ENCODE measurements at regions not wholly inside any gene's neighbourhood (a gene's known extent, or its start where the extent isn't known, plus 50 kb on each side); places are given as distances from the start of the nearest gene placed in this dataset.

DNA sequence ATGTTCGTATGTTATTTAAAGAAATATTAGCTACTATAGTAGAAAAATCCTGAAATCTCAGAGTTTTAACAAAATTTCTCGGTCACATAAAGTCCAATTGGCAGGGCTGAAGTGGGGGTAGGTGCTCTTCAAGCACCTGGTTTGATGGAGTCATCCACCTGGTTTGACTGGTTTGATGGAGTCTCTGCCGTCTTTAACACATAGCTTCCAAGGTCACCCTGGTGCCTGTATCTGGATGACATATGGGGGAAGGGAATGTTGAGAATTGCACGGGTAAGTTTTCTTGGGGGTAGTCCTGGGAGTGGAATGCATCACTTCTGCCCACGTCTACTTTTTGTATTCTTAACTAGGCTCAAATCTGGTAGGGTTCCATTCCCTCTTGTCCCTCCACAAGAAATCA lies 351.2 kb downstream of the SH3GL2 start:
- TF ChIP-seq, protein P1, sequence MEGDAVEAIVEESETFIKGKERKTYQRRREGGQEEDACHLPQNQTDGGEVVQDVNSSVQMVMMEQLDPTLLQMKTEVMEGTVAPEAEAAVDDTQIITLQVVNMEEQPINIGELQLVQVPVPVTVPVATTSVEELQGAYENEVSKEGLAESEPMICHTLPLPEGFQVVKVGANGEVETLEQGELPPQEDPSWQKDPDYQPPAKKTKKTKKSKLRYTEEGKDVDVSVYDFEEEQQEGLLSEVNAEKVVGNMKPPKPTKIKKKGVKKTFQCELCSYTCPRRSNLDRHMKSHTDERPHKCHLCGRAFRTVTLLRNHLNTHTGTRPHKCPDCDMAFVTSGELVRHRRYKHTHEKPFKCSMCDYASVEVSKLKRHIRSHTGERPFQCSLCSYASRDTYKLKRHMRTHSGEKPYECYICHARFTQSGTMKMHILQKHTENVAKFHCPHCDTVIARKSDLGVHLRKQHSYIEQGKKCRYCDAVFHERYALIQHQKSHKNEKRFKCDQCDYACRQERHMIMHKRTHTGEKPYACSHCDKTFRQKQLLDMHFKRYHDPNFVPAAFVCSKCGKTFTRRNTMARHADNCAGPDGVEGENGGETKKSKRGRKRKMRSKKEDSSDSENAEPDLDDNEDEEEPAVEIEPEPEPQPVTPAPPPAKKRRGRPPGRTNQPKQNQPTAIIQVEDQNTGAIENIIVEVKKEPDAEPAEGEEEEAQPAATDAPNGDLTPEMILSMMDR (IDR thresholded peaks at IDR 0.05; ENCODE audit: poor library complexity, severe bottlenecking), result no peak
- ATAC-seq (ENCODE audit: low read depth), result no peak
- no peaks in the 10 kb centered on the region for H3K36me3 ChIP-seq (ENCODE audit: low read depth)

DNA sequence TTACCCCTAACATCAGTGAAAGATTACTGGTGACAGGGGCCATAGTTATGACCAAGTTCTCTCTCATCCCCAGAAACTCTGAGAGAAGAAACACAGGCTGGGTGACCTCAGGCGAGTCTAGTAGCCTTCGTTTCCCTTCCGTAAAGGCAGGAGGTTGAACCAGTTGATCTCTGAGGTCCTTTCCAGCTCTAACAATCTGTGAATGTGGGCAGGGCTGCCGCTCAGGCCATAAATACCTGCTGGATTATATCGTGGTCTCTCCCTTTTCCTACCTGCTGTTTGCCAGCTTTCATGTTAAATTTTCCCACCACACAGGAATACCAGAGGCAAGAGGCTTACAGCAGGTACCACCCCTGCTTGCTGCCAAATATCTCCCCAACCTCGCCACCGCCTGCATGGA lies 357.5 kb downstream of the SH3GL2 start:
- ATAC-seq (ENCODE audit: low read depth), result no peak
- H3K4me1 ChIP-seq (ENCODE audit: insufficient read depth, poor library complexity, severe bottlenecking), result no peaks in the 10 kb centered on the region
- no peak overlapping the region for H3K4me3 ChIP-seq (ENCODE audit: severe bottlenecking)
- no peak overlapping the region for H3K27ac ChIP-seq (ENCODE audit: poor library complexity, severe bottlenecking)
- TF ChIP-seq, protein P1 (IDR thresholded peaks at IDR 0.05; ENCODE audit: poor library complexity, severe bottlenecking), result no peak
- no peaks in the 10 kb centered on the region for H3K9me3 ChIP-seq (ENCODE audit: severe bottlenecking)
- no peaks in the 10 kb centered on the region for H3K36me3 ChIP-seq (ENCODE audit: low read depth)
- H3K27me3 ChIP-seq (ENCODE audit: insufficient read depth, poor library complexity, severe bottlenecking), result no peaks in the 10 kb centered on the region
- DNase-seq (ENCODE audit: low spot score), result no peak

More for the DNA sequence above, 351.2 kb downstream of the SH3GL2 start:
- Histone ChIP-seq H3K27me3 (ENCODE audit: insufficient read depth, poor library complexity, severe bottlenecking) (peaks cover 4% of the 10 kb centered on the region), H3K9me3 (ENCODE audit: severe bottlenecking) (no peaks in the 10 kb centered on the region), H3K4me3 (ENCODE audit: severe bottlenecking) (no peak overlapping the region), H3K4me1 (ENCODE audit: insufficient read depth, poor library complexity, severe bottlenecking) (no peaks in the 10 kb centered on the region), H3K27ac (ENCODE audit: poor library complexity, severe bottlenecking) (no peak overlapping the region)
- no peak for DNase-seq (ENCODE audit: low spot score)

DNA sequence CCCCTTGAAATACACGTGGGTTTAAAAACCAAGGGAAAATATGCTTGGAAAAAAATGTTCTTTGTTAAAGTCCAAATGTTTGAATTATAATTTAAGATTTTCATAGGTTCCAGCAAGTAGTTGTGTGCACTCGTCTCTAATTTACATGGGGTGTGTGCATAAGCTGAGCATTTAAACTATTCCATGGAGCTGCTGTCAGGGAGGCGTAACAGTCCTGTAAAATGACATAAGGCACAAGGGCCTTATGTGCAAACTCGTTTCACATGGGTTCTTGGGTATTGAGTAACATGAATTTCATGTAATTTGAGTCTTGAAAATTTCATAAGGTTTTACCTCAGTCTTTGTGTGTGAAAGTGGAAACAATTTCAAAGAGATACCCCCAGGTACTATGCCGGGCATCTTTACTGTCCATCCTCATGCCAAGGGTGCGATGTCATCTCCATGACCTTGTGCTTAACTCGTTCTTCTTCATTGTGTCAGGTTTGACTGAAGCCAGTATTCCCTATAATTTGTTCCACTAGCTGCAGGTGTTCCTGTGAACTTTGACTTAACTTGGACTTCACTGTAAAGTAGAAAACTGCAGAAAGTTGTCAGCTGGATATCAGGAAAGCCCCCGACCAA lies 359.3 kb downstream of the SH3GL2 start:
- Histone ChIP-seq H3K4me1 (ENCODE audit: insufficient read depth, poor library complexity, severe bottlenecking) (no peaks in the 10 kb centered on the region), H3K27me3 (ENCODE audit: insufficient read depth, poor library complexity, severe bottlenecking) (no peaks in the 10 kb centered on the region), H3K9me3 (ENCODE audit: severe bottlenecking) (no peaks in the 10 kb centered on the region), H3K36me3 (ENCODE audit: low read depth) (no peaks in the 10 kb centered on the region), H3K4me3 (ENCODE audit: severe bottlenecking) (no peak overlapping the region), H3K27ac (ENCODE audit: poor library complexity, severe bottlenecking) (no peak overlapping the region)
- DNase-seq (ENCODE audit: low spot score) (no peak), ATAC-seq (ENCODE audit: low read depth) (no peak)
- TF ChIP-seq, protein P1 (IDR thresholded peaks at IDR 0.05; ENCODE audit: poor library complexity, severe bottlenecking), result no peak

DNA sequence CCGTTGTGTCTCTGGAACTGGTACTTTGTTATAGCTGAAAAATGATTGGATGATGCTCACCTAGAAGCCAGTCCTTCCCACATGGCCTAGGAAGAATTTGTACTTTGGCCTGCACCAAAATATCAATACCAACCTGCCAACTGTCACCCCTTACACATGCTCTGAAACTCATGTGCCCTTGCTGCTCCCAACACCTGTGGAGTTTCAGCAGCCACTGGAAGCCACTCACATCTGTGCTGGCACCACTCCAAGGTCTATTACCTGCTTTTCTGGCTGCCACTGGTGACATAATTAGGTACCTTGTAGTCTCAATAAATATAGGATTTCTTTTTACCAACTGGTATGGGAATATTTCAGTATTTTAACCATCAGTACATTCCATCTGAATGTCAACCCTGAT lies 363.6 kb downstream of the SH3GL2 start:
- TF ChIP-seq, protein P1 (IDR thresholded peaks at IDR 0.05; ENCODE audit: poor library complexity, severe bottlenecking), result no peak
- ATAC-seq (ENCODE audit: low read depth), result no peak
- no peaks in the 10 kb centered on the region for H3K9me3 ChIP-seq (ENCODE audit: severe bottlenecking)
- no peaks in the 10 kb centered on the region for H3K36me3 ChIP-seq (ENCODE audit: low read depth)
- no peak overlapping the region for H3K4me3 ChIP-seq (ENCODE audit: severe bottlenecking)
- DNase-seq (ENCODE audit: low spot score), result no peak
- no peaks in the 10 kb centered on the region for H3K4me1 ChIP-seq (ENCODE audit: insufficient read depth, poor library complexity, severe bottlenecking)
- no peak overlapping the region for H3K27ac ChIP-seq (ENCODE audit: poor library complexity, severe bottlenecking)
- H3K27me3 ChIP-seq (ENCODE audit: insufficient read depth, poor library complexity, severe bottlenecking), result no peaks in the 10 kb centered on the region

DNA sequence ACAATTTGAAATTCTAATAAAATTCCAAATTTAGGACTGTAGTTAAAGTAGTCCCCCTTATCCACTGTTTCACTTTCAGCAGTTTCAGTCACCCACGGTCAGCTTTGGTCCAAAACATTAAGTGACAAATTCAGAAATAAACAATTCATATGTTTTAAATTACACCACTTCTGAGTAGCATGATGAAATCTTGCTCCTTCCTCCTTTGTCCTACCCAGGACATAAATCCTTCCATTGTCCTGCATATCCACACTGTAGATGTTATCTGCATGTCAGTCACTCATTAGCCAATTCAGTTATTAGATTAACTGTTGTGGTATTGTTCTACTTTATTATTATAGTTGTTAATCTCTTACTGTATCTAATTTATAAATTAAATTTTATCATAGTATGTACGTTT lies 376.5 kb downstream of the SH3GL2 start:
- ATAC-seq (ENCODE audit: low read depth) (no peak), DNase-seq (ENCODE audit: low spot score) (no peak)
- Histone ChIP-seq H3K36me3 (ENCODE audit: low read depth) (no peaks in the 10 kb centered on the region), H3K4me3 (ENCODE audit: severe bottlenecking) (no peak overlapping the region), H3K9me3 (ENCODE audit: severe bottlenecking) (no peaks in the 10 kb centered on the region), H3K27ac (ENCODE audit: poor library complexity, severe bottlenecking) (no peak overlapping the region), H3K27me3 (ENCODE audit: insufficient read depth, poor library complexity, severe bottlenecking) (no peaks in the 10 kb centered on the region), H3K4me1 (ENCODE audit: insufficient read depth, poor library complexity, severe bottlenecking) (no peaks in the 10 kb centered on the region)
- TF ChIP-seq, protein P1 (IDR thresholded peaks at IDR 0.05; ENCODE audit: poor library complexity, severe bottlenecking), result no peak

All from RWPE2 (cell line).